NCI-H1694 (cell line): ENCODE measurements at regions not wholly inside any gene's neighbourhood (a gene's known extent, or its start where the extent isn't known, plus 50 kb on each side); places are given as distances from the start of the nearest gene placed in this dataset.

Experiments
- DNase-seq: peaks from one replicate; lab custom pipeline; 2025; lab: John Stamatoyannopoulos, UW

- no peak for DNase-seq
Observed at GRCh38 chr6:80725156-80725930, 618.9 kb downstream of the BCKDHB start.

- no peak for DNase-seq
Observed at GRCh38 chr6:80720824-80721223, 614.4 kb downstream of the BCKDHB start.

GRCh38 chr6:80714513-80714912 lies 608.0 kb downstream of the BCKDHB start:
- DNase-seq = no peak

GRCh38 chr6:80698459-80698858 lies 592.0 kb downstream of the BCKDHB start:
- DNase-seq = no peak

GRCh38 chr6:80696268-80696667 lies 589.8 kb downstream of the BCKDHB start:
- no peak for DNase-seq

- peak; percentile 32 for DNase-seq
Observed at GRCh38 chr6:80690551-80691131, 584.2 kb downstream of the BCKDHB start.

- DNase-seq = no peak
Observed at GRCh38 chr6:80689716-80690395, 583.4 kb downstream of the BCKDHB start.

GRCh38 chr6:80679992-80680391 lies 573.5 kb downstream of the BCKDHB start:
- DNase-seq = no peak

GRCh38 chr6:80676386-80676785 lies 569.9 kb downstream of the BCKDHB start:
- DNase-seq = no peak

GRCh38 chr6:80674669-80675068 lies 568.2 kb downstream of the BCKDHB start:
- DNase-seq = no peak

- no peak for DNase-seq
Observed at GRCh38 chr6:80673367-80673766, 566.9 kb downstream of the BCKDHB start.

- no peak for DNase-seq
Observed at GRCh38 chr6:80667006-80667405, 560.5 kb downstream of the BCKDHB start.

GRCh38 chr6:80658926-80659325 lies 552.5 kb downstream of the BCKDHB start:
- no peak for DNase-seq

GRCh38 chr6:80647156-80647555 lies 540.7 kb downstream of the BCKDHB start:
- DNase-seq = no peak

- no peak for DNase-seq
Observed at GRCh38 chr6:80643881-80644280, 537.4 kb downstream of the BCKDHB start.

GRCh38 chr6:80642452-80642851 lies 536.0 kb downstream of the BCKDHB start:
- no peak for DNase-seq

GRCh38 chr6:80641591-80641990 lies 535.1 kb downstream of the BCKDHB start:
- DNase-seq = no peak

GRCh38 chr6:80640176-80640575 lies 533.7 kb downstream of the BCKDHB start:
- DNase-seq = no peak

GRCh38 chr6:80639181-80639629 lies 532.7 kb downstream of the BCKDHB start:
- DNase-seq = no peak

- DNase-seq = no peak
Observed at GRCh38 chr6:80638213-80639055, 532.0 kb downstream of the BCKDHB start.

- no peak for DNase-seq
Observed at GRCh38 chr6:80637312-80637711, 530.8 kb downstream of the BCKDHB start.

GRCh38 chr6:80636689-80637088 lies 530.2 kb downstream of the BCKDHB start:
- no peak for DNase-seq
